ENCODE measurements at regions not wholly inside any gene's neighbourhood (a gene's known extent, or its start where the extent isn't known, plus 50 kb on each side); places are given as distances from the start of the nearest gene placed in this dataset.
A peak's percentile ranks its signal among the peaks of the same experiment; 100 is the strongest.
"Not testable (repeated sequence)": the region's sequence is repeated elsewhere in the genome, so short reads cannot be mapped to it uniquely, and the experiment has no call there.

GRCh38 chr9:129539446-129539845 is 81.5 kb downstream of the C9orf50 start:
- Mint-ChIP-seq H3K27ac (no peak overlapping the region), H3K4me1 (no peaks in the 10 kb centered on the region)
- POLR2A ChIA-PET: interaction anchor here (0.7 kb wide), 1 partner anchor 198 kb away, joined by 3 read pairs; no protein-coding TSS in a partner anchor

GRCh38 chr9:129531860-129532402 is 89.0 kb downstream of the C9orf50 start:
- H3K27ac Mint-ChIP-seq, POLR2A ChIA-PET, H3K27me3 Mint-ChIP-seq, DNase-seq, H3K4me3 Mint-ChIP-seq, H3K36me3 Mint-ChIP-seq, H3K4me1 Mint-ChIP-seq, ATAC-seq: not testable (repeated sequence)
- peaks cover 0 to 11% (median 5%) of the 10 kb centered on the region in 9 donors for H3K9me3 Mint-ChIP-seq

More at GRCh38 chr9:129539446-129539845, 81.5 kb downstream of the C9orf50 start:
- peaks cover 0 to 3% (median 0%) of the 10 kb centered on the region in 5 donors for H3K27me3 Mint-ChIP-seq
- ATAC-seq (no peak), DNase-seq (no peak)
- H3K9me3 Mint-ChIP-seq: peaks cover 0 to 19% (median 8%) of the 10 kb centered on the region in 9 donors
- H3K4me3 Mint-ChIP-seq: no peak overlapping the region
- H3K36me3 Mint-ChIP-seq: peaks cover 0 to 14% (median 10%) of the 10 kb centered on the region in 3 donors

GRCh38 chr9:129527955-129528354 is 92.9 kb downstream of the C9orf50 start:
- H3K27ac Mint-ChIP-seq, ATAC-seq, H3K36me3 Mint-ChIP-seq, H3K4me3 Mint-ChIP-seq, H3K4me1 Mint-ChIP-seq, DNase-seq, POLR2A ChIA-PET: not testable (repeated sequence)
- Mint-ChIP-seq H3K9me3 (peaks cover 0 to 11% (median 5%) of the 10 kb centered on the region in 9 donors), H3K27me3 (peaks cover 0 to 14% (median 3%) of the 10 kb centered on the region in 5 donors)

GRCh38 chr9:129525656-129526196 is 95.2 kb downstream of the C9orf50 start:
- Mint-ChIP-seq H3K9me3 (peaks cover 0 to 11% (median 5%) of the 10 kb centered on the region in 9 donors), H3K27ac (no peak overlapping the region), H3K4me3 (no peak overlapping the region), H3K4me1 (peaks cover 0 to 3% (median 2%) of the 10 kb centered on the region in 4 donors), H3K36me3 (peaks cover 0 to 9% (median 4%) of the 10 kb centered on the region in 3 donors), H3K27me3 (peaks cover 0 to 16% (median 4%) of the 10 kb centered on the region in 5 donors)
- POLR2A ChIA-PET: no interaction called here
- DNase-seq (no peak), ATAC-seq (no peak)

- Mint-ChIP-seq H3K4me1 (peaks cover 0 to 2% (median under 1%) of the 10 kb centered on the region in 4 donors), H3K9me3 (peaks cover 0 to 11% (median 5%) of the 10 kb centered on the region in 9 donors), H3K36me3 (peaks cover 0 to 9% (median 4%) of the 10 kb centered on the region in 3 donors), H3K4me3 (no peak overlapping the region), H3K27ac (peak overlapping the region in 1 of 10 donors; percentile 2), H3K27me3 (peaks cover 0 to 12% (median 4%) of the 10 kb centered on the region in 5 donors)
- POLR2A ChIA-PET: interaction anchor here (0.6 kb wide), 1 partner anchor 35 kb away, joined by 3 read pairs; no protein-coding TSS in a partner anchor
- ATAC-seq: no peak
- DNase-seq: no peak
Measured at GRCh38 chr9:129524582-129525270, 96.2 kb downstream of the C9orf50 start.

GRCh38 chr9:129523943-129524581 is 96.8 kb downstream of the C9orf50 start:
- ATAC-seq (no peak), DNase-seq (no peak)
- peaks cover 0 to 12% (median 5%) of the 10 kb centered on the region in 9 donors for H3K9me3 Mint-ChIP-seq
- peaks cover 0 to 9% (median 4%) of the 10 kb centered on the region in 3 donors for H3K36me3 Mint-ChIP-seq
- no peak overlapping the region for H3K4me3 Mint-ChIP-seq
- peaks cover 0 to 2% (median 0%) of the 10 kb centered on the region in 4 donors for H3K4me1 Mint-ChIP-seq
- POLR2A ChIA-PET: interaction anchor here (0.6 kb wide), 1 partner anchor 36 kb away, joined by 3 read pairs; no protein-coding TSS in a partner anchor
- H3K27me3 Mint-ChIP-seq: peaks cover 0 to 11% (median 4%) of the 10 kb centered on the region in 5 donors
- no peak overlapping the region for H3K27ac Mint-ChIP-seq

- DNase-seq (no peak), ATAC-seq (no peak)
- Mint-ChIP-seq H3K9me3 (peaks cover 2 to 20% (median 7%) of the 10 kb centered on the region in 9 donors), H3K27ac (no peak overlapping the region), H3K4me1 (peaks cover 0 to 2% (median 0%) of the 10 kb centered on the region in 4 donors), H3K4me3 (no peak overlapping the region), H3K36me3 (peaks cover 0 to 10% (median 6%) of the 10 kb centered on the region in 3 donors), H3K27me3 (peaks cover 0 to 11% (median 5%) of the 10 kb centered on the region in 5 donors)
- POLR2A ChIA-PET: no interaction called here
Measured at GRCh38 chr9:129522351-129522750, 98.5 kb downstream of the C9orf50 start.

- POLR2A ChIA-PET: no interaction called here
Measured at GRCh38 chr9:129520082-129520481, 100.8 kb downstream of the C9orf50 start.

GRCh38 chr9:129518074-129518473 is 102.8 kb downstream of the C9orf50 start:
- no peak overlapping the region for H3K4me3 Mint-ChIP-seq
- H3K9me3 Mint-ChIP-seq: peaks cover 2 to 41% (median 17%) of the 10 kb centered on the region in 9 donors
- no peak for ATAC-seq
- no peak for DNase-seq
- H3K36me3 Mint-ChIP-seq: peaks cover 0 to 14% (median 8%) of the 10 kb centered on the region in 3 donors
- H3K4me1 Mint-ChIP-seq: no peaks in the 10 kb centered on the region
- H3K27ac Mint-ChIP-seq: no peak overlapping the region
- peaks cover 0 to 7% (median 0%) of the 10 kb centered on the region in 5 donors for H3K27me3 Mint-ChIP-seq
- POLR2A ChIA-PET: no interaction called here

More at GRCh38 chr9:129520082-129520481, 100.8 kb downstream of the C9orf50 start:
- H3K27me3 Mint-ChIP-seq: peaks cover 0 to 7% (median 5%) of the 10 kb centered on the region in 5 donors
- DNase-seq (no peak), ATAC-seq (no peak)
- H3K4me1 Mint-ChIP-seq: peaks cover 0 to 2% (median 0%) of the 10 kb centered on the region in 4 donors
- no peak overlapping the region for H3K27ac Mint-ChIP-seq
- no peak overlapping the region for H3K4me3 Mint-ChIP-seq
- peaks cover 0 to 8% (median 6%) of the 10 kb centered on the region in 3 donors for H3K36me3 Mint-ChIP-seq
- H3K9me3 Mint-ChIP-seq: peaks cover 0 to 31% (median 12%) of the 10 kb centered on the region in 9 donors

- no peak overlapping the region for H3K4me3 Mint-ChIP-seq
- no peak for ATAC-seq
- POLR2A ChIA-PET: no interaction called here
- H3K27ac Mint-ChIP-seq: no peak overlapping the region
- H3K36me3 Mint-ChIP-seq: peaks cover 0 to 15% (median 8%) of the 10 kb centered on the region in 3 donors
- peaks cover 0 to 4% (median 0%) of the 10 kb centered on the region in 5 donors for H3K27me3 Mint-ChIP-seq
- peaks cover 3 to 42% (median 17%) of the 10 kb centered on the region in 9 donors for H3K9me3 Mint-ChIP-seq
- H3K4me1 Mint-ChIP-seq: no peaks in the 10 kb centered on the region
- no peak for DNase-seq
Measured at GRCh38 chr9:129517006-129517405, 103.9 kb downstream of the C9orf50 start.

- POLR2A ChIA-PET: interaction anchor here (0.5 to 0.8 kb wide), 2 partner anchors 38 to 132 kb away, joined by 3 to 4 read pairs; no protein-coding TSS in a partner anchor
- DNase-seq: no peak
- Mint-ChIP-seq H3K9me3 (peaks cover 3 to 42% (median 17%) of the 10 kb centered on the region in 9 donors), H3K4me3 (no peak overlapping the region), H3K27me3 (peaks cover 0 to 4% (median 0%) of the 10 kb centered on the region in 5 donors), H3K36me3 (peaks cover 0 to 15% (median 8%) of the 10 kb centered on the region in 3 donors), H3K4me1 (no peaks in the 10 kb centered on the region), H3K27ac (no peak overlapping the region)
- no peak for ATAC-seq
Measured at GRCh38 chr9:129514891-129515290, 106.0 kb downstream of the C9orf50 start.

- Mint-ChIP-seq H3K36me3 (peaks cover 0 to 15% (median 8%) of the 10 kb centered on the region in 3 donors), H3K9me3 (peaks cover 3 to 42% (median 17%) of the 10 kb centered on the region in 9 donors), H3K4me3 (no peak overlapping the region), H3K4me1 (no peaks in the 10 kb centered on the region), H3K27ac (no peak overlapping the region), H3K27me3 (peaks cover 0 to 4% (median 0%) of the 10 kb centered on the region in 5 donors)
- DNase-seq (no peak), ATAC-seq (no peak)
- POLR2A ChIA-PET: interaction anchor here (0.5 to 0.8 kb wide), 2 partner anchors 38 to 132 kb away, joined by 3 to 4 read pairs; no protein-coding TSS in a partner anchor
Measured at GRCh38 chr9:129514497-129514867, 106.4 kb downstream of the C9orf50 start.
